Activated CD8-positive, alpha-beta memory T cell treated with anti-CD3 and anti-CD28 coated beads, Interleukin-2, amount 10 ng/mL, durations not matched to agents 7 days and 5 days (primary cell): ENCODE measurements at regions not wholly inside any gene's neighbourhood (a gene's known extent, or its start where the extent isn't known, plus 50 kb on each side); places are given as distances from the start of the nearest gene placed in this dataset.
"Not testable (repeated sequence)": the region's sequence is repeated elsewhere in the genome, so short reads cannot be mapped to it uniquely, and the experiment has no call there.

Experiments
- ATAC-seq: fragments of 150-1000 bp; cut with Tn5 transposase; one replicate; pipeline ENCODE4 v1.10.0; 2021; ENCODE audit warnings: moderate library complexity
- CTCF ChIA-PET: fragments of 350-600 bp; sonication (Branson Sonifier 250); formaldehyde crosslinking; loops from one replicate; lab custom pipeline; 2021; ENCODE audit warnings: antibody characterized with exemption; lab: Charles Lee
- DNase-seq: peaks from one replicate; pipeline ENCODE4 v3.0.0-alpha.2; 2020
- H3K27ac Mint-ChIP-seq: one replicate; pipeline ENCODE4 v1.8.0; 2021; ENCODE audit warnings: mild to moderate bottlenecking, mixed read lengths
- H3K27me3 Mint-ChIP-seq: one replicate; pipeline ENCODE4 v1.8.0; 2021; ENCODE audit warnings: mixed read lengths
- H3K36me3 Mint-ChIP-seq: one replicate; pipeline ENCODE4 v1.8.0; 2021; ENCODE audit warnings: mild to moderate bottlenecking, mixed read lengths
- H3K4me1 Mint-ChIP-seq: one replicate; pipeline ENCODE4 v1.8.0; 2021; ENCODE audit warnings: mixed read lengths
- H3K4me3 Mint-ChIP-seq: one replicate; pipeline ENCODE4 v1.8.0; 2021; ENCODE audit warnings: mild to moderate bottlenecking, moderate library complexity, mixed read lengths
- H3K9me3 Mint-ChIP-seq: one replicate; pipeline ENCODE4 v1.8.0; 2022; ENCODE audit warnings: low read depth, mixed read lengths

DNA sequence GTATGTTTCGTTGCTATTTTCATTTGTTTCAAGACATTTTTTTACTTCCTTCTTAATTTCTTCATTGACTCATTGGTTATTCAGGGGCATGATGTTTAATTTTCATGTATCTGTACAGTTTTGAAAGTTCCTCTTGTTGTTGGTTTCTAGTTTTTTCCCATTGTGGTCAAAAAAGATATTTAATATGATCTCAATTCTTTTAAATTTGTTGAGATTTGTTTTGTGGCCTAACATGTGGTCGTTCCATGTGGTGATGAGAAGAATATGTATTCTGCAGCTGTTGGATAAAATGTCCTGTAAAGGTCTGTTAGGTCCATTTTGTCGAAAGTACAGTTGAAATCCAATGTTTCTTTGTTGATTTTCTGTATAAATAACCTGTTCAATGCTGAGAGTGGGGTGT is 110.3 kb upstream of the MAP4K4 start:
- H3K4me3 Mint-ChIP-seq = no peak overlapping the region
- no peaks in the 10 kb centered on the region for H3K4me1 Mint-ChIP-seq
- H3K27ac Mint-ChIP-seq = no peak overlapping the region

DNA sequence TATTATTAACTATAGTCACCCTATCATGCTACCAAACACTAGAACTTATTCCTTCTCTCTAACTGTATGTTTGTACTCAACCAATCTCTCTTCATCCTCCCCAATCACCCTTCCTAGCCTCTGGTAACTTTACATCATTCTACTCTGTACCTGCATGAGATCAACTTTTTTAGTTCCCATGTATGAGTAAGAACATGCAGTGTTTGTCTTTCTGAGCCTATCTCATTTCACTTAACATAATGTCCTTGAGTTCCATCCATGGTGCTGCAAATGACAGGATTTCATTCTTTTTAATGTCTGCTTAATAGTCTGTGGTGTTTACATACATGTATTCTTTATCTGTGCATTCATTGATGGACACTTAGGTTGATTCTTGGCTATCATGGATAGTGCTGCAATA is 108.9 kb upstream of the RFX8 start:
- no peak overlapping the region for H3K4me3 Mint-ChIP-seq
- H3K36me3 Mint-ChIP-seq = peaks cover 4% of the 10 kb centered on the region
- DNase-seq (no peak), ATAC-seq (no peak)
- peaks cover 9% of the 10 kb centered on the region for H3K27me3 Mint-ChIP-seq
- CTCF ChIA-PET = no interaction called here
- H3K9me3 Mint-ChIP-seq = peaks cover 6% of the 10 kb centered on the region
- no peaks in the 10 kb centered on the region for H3K4me1 Mint-ChIP-seq
- no peak overlapping the region for H3K27ac Mint-ChIP-seq

More for the DNA sequence above, 110.3 kb upstream of the MAP4K4 start:
- CTCF ChIA-PET = no interaction called here
- Mint-ChIP-seq H3K36me3 (peaks cover 8% of the 10 kb centered on the region), H3K27me3 (peaks cover 11% of the 10 kb centered on the region), H3K9me3 (peaks cover 9% of the 10 kb centered on the region)
- ATAC-seq (no peak), DNase-seq (no peak)

DNA sequence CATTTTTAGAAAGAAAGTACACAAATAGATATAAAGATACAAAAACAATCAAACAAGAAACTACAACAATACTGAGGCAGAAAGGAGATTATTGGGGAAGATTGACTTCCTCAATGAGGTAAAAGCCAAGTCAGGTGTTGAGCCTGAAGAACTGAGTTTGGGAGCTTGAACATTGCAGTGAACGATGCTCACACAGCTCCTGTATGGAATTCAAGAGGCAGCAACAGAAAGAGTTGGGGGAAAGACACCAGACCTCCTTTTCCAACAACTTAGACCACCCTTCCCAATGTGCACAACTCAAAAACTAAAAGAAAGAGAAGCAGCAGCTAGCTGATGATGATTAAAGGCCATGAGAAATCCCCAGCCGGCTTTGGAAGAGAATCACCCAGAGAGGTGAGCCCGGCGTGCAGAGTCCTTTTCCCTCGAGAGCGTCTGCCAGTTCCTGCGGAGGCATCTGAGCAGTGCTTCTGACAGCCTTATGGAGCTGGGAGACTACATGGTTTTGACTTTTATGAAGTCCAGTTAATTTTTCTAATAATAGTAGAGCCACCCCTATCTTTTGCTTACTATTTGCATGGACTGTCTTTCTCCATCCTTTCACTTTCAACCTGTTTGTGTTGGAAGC is 106.9 kb upstream of the RFX8 start:
- DNase-seq (no peak), ATAC-seq (no peak)
- Mint-ChIP-seq H3K36me3 (no peaks in the 10 kb centered on the region), H3K9me3 (peaks cover 2% of the 10 kb centered on the region), H3K4me1 (peaks cover 11% of the 10 kb centered on the region), H3K4me3 (no peak overlapping the region), H3K27me3 (peaks cover 9% of the 10 kb centered on the region), H3K27ac (no peak overlapping the region)
- CTCF ChIA-PET = interaction anchor here (1.0 kb wide), 1 partner anchor 168 kb away, joined by 3 read pairs; no protein-coding TSS in a partner anchor

DNA sequence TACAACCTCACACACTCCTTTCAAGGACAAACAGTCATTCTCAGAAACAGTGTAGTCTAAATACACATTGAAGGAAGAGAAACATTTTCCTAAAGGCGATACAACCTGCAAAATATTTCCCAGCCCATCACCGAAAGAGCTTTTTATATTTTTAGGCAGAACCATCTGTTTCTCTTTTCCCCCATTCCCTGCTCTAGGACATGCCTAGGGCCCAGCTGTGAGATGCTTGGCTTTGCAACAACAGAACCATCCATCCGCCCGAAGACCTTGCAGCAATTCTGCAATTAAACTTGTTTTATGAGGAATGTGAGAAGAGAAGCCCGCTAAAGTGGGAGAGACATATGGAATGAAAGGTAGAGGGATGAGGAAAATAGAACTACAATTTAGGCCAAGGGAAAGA is 105.6 kb upstream of the RFX8 start:
- Mint-ChIP-seq H3K27ac (no peak overlapping the region), H3K27me3 (peaks cover 5% of the 10 kb centered on the region), H3K4me3 (no peak overlapping the region), H3K4me1 (peaks cover 20% of the 10 kb centered on the region), H3K36me3 (no peaks in the 10 kb centered on the region), H3K9me3 (peaks cover 2% of the 10 kb centered on the region)
- ATAC-seq (no peak), DNase-seq (no peak)
- CTCF ChIA-PET = no interaction called here

DNA sequence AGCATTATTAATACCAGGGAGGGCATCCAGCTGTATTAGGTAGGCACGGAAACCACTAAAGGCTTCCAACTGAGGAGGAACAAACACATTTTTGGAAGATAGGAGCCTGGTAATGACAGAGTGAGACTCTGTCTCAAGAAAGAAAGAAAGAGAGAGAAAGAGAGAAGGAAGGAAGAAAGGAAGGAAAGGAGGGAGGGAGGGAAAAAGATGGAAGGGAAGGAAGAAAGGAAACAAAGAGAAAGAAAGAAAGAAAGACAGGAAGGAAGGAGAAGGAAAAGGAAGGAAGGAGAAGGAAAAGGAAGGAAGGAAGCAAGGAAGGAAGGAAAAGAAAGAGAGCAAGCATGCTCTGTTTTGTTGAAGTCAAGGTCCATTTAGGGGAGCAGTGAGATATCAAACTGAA is 103.8 kb upstream of the RFX8 start:
- DNase-seq (no peak), ATAC-seq (no peak)
- no peak overlapping the region for H3K27ac Mint-ChIP-seq
- H3K4me1 Mint-ChIP-seq = peaks cover 20% of the 10 kb centered on the region
- no peak overlapping the region for H3K4me3 Mint-ChIP-seq
- H3K36me3 Mint-ChIP-seq = no peaks in the 10 kb centered on the region
- CTCF ChIA-PET = no interaction called here
- H3K27me3 Mint-ChIP-seq = no peaks in the 10 kb centered on the region
- no peaks in the 10 kb centered on the region for H3K9me3 Mint-ChIP-seq

DNA sequence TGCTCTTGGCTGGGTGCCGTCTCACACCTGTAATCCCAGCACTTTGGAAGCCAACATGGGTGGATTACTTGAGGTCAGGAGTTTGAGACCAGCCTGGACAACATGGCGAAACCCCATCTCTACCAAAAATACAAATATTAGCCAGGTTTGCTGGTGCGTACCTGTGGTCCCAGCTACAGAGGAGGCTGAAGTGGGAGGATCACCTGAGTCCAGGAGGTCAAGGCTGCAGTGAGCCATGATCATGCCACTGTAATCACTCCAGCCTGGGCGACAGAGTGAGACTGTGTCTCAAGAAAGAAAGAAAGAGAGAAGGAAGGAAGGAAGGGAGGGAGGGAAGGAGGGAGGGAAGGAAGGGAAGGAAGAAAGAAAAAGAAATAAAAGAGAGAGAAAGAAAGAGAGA is 103.2 kb upstream of the RFX8 start:
- H3K27ac Mint-ChIP-seq, H3K27me3 Mint-ChIP-seq, ATAC-seq, CTCF ChIA-PET, H3K9me3 Mint-ChIP-seq, DNase-seq, H3K4me3 Mint-ChIP-seq, H3K36me3 Mint-ChIP-seq: not testable (repeated sequence)
- H3K4me1 Mint-ChIP-seq = peaks cover 20% of the 10 kb centered on the region

DNA sequence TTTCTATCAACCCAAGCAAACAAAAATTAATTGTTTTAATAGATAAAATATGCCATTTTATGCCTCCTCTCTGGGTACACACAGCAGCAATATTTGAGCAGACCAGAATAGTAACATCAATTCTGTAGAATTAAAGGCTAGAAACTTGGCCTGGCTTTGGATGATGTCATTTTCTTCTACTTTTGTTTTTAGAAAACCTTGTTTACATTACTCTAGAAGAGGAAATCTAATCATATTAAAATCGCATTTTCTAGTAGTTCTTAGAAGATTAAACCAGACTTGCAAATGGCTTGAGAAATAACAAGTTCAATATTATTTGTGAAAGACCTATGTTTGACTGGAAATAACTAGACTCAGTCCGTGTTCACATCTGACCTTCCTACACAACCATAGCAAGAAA is 102.3 kb upstream of the RFX8 start:
- peaks cover 3% of the 10 kb centered on the region for H3K9me3 Mint-ChIP-seq
- no peaks in the 10 kb centered on the region for H3K36me3 Mint-ChIP-seq
- H3K27me3 Mint-ChIP-seq = no peaks in the 10 kb centered on the region
- no peak overlapping the region for H3K4me3 Mint-ChIP-seq
- H3K4me1 Mint-ChIP-seq = peaks cover 20% of the 10 kb centered on the region
- H3K27ac Mint-ChIP-seq = no peak overlapping the region
- CTCF ChIA-PET = no interaction called here
- no peak for DNase-seq
- no peak for ATAC-seq

DNA sequence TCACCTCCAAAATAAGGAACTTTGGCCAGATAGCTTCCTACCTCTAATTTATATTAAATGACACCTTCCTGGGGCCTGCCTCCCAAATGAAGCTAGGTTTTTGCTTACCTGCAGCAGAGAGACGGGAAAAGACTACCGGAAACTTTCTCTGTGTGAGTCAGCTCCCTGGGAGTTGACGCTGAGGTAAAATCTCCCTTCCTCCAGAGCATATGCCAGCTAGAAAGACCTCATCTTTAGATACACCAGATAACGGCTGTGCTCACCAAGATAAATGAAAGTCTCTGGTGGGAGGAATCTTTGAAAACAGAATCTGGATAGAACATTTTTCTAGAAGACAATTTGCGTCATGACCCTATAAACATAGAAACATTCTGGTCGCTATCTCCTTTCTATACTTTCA is 99.7 kb upstream of the RFX8 start:
- H3K27me3 Mint-ChIP-seq = peaks cover 2% of the 10 kb centered on the region
- H3K4me3 Mint-ChIP-seq = no peak overlapping the region
- no peak for ATAC-seq
- CTCF ChIA-PET = no interaction called here
- H3K9me3 Mint-ChIP-seq = peaks cover 3% of the 10 kb centered on the region
- peaks cover 31% of the 10 kb centered on the region for H3K4me1 Mint-ChIP-seq
- H3K27ac Mint-ChIP-seq = no peak overlapping the region
- DNase-seq = no peak
- H3K36me3 Mint-ChIP-seq = peaks cover 4% of the 10 kb centered on the region

DNA sequence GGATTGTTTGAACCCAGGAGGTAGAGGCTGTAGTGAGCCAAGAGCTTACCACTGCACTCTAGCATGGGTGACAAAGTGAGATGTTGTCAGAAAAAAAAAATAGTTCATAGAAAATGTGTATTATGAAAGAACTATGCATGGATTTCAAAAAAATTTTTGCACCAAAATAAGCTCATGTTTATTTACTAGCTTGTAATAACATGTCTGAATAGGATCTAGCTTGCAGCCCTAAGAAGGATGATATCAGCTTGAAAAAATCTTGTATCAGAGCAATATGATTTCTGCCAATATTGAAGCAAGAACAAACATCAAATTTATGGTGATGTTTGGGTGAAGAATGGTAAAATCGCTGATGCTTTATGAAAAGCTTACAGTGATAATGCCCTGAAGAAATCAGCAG is 97.0 kb upstream of the RFX8 start:
- CTCF ChIA-PET = interaction anchor here (1.5 kb wide), 1 partner anchor 45 kb away, joined by 3 read pairs; no protein-coding TSS in a partner anchor
- Mint-ChIP-seq H3K27ac (no peak overlapping the region), H3K9me3 (peaks cover 3% of the 10 kb centered on the region), H3K36me3 (peaks cover 4% of the 10 kb centered on the region), H3K27me3 (peaks cover 10% of the 10 kb centered on the region), H3K4me1 (peaks cover 21% of the 10 kb centered on the region), H3K4me3 (no peak overlapping the region)
- ATAC-seq (no peak), DNase-seq (no peak)

DNA sequence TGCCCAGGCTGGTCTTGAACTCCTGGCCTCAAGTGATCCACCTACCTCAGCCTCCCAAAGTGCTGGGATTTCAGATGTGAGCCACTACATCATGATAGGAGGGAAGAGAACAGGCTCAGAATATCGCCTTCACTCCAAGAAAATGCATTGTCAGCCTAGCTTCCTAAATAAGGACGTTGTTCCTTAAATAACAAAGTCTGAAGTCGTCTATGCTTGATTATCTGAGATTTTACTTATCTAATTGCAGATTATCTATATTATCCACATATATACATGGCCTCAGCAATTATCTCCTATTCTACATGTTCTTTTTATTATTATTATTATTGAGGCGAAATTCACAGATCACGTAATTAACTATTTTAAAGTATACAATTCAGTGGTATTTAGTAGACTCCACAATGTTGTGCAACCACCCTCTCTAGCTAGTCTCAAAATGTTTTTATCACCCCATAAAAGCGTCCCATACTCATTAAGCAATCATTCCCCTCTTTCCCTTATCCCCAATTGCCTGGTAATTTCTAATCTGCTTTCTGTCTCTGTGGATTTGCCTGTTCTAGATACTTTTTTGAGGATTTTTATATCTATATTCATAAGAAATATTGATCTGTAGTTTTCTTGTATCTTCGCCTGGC is 95.1 kb upstream of the RFX8 start:
- Mint-ChIP-seq H3K27me3 (peaks cover 16% of the 10 kb centered on the region), H3K27ac (peak overlapping the region; percentile 82), H3K4me1 (peaks cover 11% of the 10 kb centered on the region), H3K9me3 (peaks cover 3% of the 10 kb centered on the region), H3K4me3 (no peak overlapping the region), H3K36me3 (peaks cover 4% of the 10 kb centered on the region)
- CTCF ChIA-PET = no interaction called here
- no peak for ATAC-seq
- no peak for DNase-seq

DNA sequence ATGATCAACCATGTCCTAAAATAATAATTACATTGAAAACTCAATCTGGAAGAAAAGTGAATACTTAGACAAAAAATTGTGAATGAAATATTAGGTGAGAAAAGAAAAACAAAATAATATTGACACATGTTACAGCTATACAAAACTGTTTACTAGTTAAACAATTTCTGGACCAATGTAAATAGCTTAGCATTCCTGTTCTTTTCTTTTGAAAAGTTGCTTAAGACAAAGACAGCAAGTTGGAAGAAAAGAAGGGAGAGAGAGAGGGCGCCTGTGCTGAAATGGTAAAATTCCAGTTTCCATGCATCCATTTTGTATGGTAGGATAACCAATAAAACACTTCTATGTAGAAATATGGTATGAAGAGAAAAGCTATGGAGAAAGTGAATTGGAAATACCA is 94.1 kb upstream of the RFX8 start:
- H3K27ac Mint-ChIP-seq = no peak overlapping the region

DNA sequence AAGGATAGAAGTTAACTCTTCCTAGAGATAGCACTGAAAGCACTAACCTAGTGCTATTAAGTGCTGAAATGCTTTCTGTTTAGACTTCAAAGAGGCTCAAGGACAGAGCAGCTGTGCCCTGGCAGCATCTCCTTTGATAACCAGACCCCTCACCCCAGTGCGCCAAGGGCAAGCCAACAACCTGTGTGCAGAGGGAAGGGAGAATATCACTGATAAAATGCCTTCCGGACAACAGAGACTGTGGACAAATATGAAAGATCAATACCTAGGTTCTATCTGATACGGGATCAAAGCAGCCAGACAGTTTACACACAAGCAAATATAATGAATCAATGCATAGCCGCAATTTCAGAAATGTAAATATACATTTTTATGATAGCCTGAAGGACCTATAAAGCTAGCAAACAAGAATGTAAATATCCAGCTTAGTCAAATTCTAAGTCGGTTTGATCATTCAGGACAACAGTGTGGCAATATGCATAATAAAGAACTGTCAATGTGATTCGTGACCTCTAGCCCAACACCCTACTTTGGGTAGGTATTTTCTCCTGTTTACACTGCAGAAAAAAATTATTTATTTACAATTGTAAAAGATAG is 91.8 kb upstream of the RFX8 start:
- CTCF ChIA-PET = no interaction called here
- Mint-ChIP-seq H3K27me3 (peaks cover 19% of the 10 kb centered on the region), H3K9me3 (no peaks in the 10 kb centered on the region)

More for the DNA sequence above, 94.1 kb upstream of the RFX8 start:
- Mint-ChIP-seq H3K9me3 (peaks cover 3% of the 10 kb centered on the region), H3K4me3 (no peak overlapping the region), H3K36me3 (peaks cover 4% of the 10 kb centered on the region), H3K4me1 (peaks cover 11% of the 10 kb centered on the region), H3K27me3 (peaks cover 19% of the 10 kb centered on the region)
- ATAC-seq (no peak), DNase-seq (no peak)
- CTCF ChIA-PET = no interaction called here

DNA sequence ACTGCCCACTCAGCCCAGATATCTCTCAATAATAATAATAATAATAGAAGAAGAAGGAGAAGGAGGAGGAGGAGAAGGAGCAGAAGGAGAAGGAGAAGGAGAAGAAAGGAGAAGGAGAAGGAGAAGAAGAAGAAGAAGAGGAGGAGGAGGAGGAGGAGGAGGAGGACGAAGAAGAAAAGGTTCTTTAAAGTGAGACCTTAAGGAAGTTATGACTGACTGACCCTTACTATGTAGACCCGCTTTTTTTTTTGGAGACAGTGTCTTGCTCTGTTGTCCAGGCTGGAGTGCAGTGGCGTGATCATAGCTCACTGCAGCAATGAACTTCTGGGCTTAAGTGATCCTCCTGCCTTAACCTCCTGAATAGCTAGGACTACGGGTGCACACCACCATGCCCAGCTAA is 88.9 kb upstream of the RFX8 start:
- DNase-seq = no peak
- no peak for ATAC-seq
- Mint-ChIP-seq H3K27me3 (peaks cover 14% of the 10 kb centered on the region), H3K4me1 (peaks cover 21% of the 10 kb centered on the region), H3K36me3 (peaks cover 29% of the 10 kb centered on the region), H3K9me3 (peaks cover 7% of the 10 kb centered on the region), H3K4me3 (no peak overlapping the region), H3K27ac (no peak overlapping the region)
- CTCF ChIA-PET = interaction anchor here (1.4 kb wide), 1 partner anchor 268 kb away, joined by 3 read pairs; no protein-coding TSS in a partner anchor

More for the DNA sequence above, 91.8 kb upstream of the RFX8 start:
- Mint-ChIP-seq H3K4me3 (no peak overlapping the region), H3K27ac (no peak overlapping the region), H3K36me3 (peaks cover 14% of the 10 kb centered on the region), H3K4me1 (peaks cover 16% of the 10 kb centered on the region)
- DNase-seq = no peak
- ATAC-seq = no peak

DNA sequence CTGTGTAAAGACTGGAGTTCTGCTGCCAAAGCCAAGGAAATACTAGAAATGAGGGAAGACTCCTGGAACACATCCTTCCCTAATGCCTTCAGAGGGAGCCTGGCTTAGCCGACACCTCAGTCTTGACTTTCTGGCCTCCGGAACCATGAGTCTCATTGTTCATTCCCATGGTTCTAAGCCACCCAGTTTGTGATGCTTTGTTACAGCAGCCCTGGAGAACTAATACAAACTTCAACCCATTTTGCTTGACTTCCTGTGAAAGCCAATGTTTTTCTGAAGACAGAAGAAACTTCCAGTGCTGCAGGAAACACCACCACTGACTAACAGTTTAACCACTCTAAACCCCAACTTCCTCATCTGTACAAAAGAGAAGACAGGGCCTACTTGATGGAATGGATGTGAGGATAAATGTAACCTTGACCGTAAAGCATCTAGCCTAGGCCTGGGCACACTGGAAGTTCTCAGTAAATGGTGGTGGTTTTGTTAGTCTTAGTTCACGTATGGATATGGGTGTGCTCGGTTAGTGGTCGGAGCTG is 85.9 kb upstream of the RFX8 start:
- no peak overlapping the region for H3K4me3 Mint-ChIP-seq
- CTCF ChIA-PET = no interaction called here
- no peak for DNase-seq
- H3K27me3 Mint-ChIP-seq = peaks cover 10% of the 10 kb centered on the region
- H3K4me1 Mint-ChIP-seq = peaks cover 21% of the 10 kb centered on the region
- H3K36me3 Mint-ChIP-seq = peaks cover 29% of the 10 kb centered on the region
- peak overlapping the region; percentile 69 for H3K27ac Mint-ChIP-seq
- H3K9me3 Mint-ChIP-seq = peaks cover 10% of the 10 kb centered on the region
- ATAC-seq = peak; percentile 49
